CD4-positive, CD25-positive, alpha-beta regulatory T cell (primary cell): ENCODE measurements at regions not wholly inside any gene's neighbourhood (a gene's known extent, or its start where the extent isn't known, plus 50 kb on each side); places are given as distances from the start of the nearest gene placed in this dataset.
A peak's percentile ranks its signal among the peaks of the same experiment; 100 is the strongest.
"Not testable (repeated sequence)": the region's sequence is repeated elsewhere in the genome, so short reads cannot be mapped to it uniquely, and the experiment has no call there.

ENCODE experiments used
- ATAC-seq, 2 donors: fragments of 150-1000 bp; cut with Tn5 transposase; one replicate each; pipeline ENCODE4 v1.10.0; 2021; ENCODE audit warnings: low read depth in 2 of 2, moderate number of reproducible peaks in 2 of 2, moderate library complexity in 1 of 2
- DNase-seq, 3 donors: peaks; one replicate each; pipeline versions ENCODE4 v3.0.0 to v3.0.0-alpha.2; 2012 to 2022; ENCODE audit warnings: mixed read lengths in 1 of 3
- H3K27ac ChIP-seq: one replicate; pipeline ENCODE4 v1.7.0; 2013; ENCODE audit warnings: mild to moderate bottlenecking, low read length; ENCODE audit not compliant: insufficient read depth, poor library complexity, severe bottlenecking
- H3K27me3 ChIP-seq: one replicate; pipeline ENCODE4 v1.7.0; 2013; ENCODE audit warnings: low read length; ENCODE audit not compliant: control insufficient read depth, insufficient read depth
- H3K36me3 ChIP-seq: one replicate; pipeline ENCODE4 v1.7.0; 2013; ENCODE audit warnings: mild to moderate bottlenecking, low read length, moderate library complexity; ENCODE audit not compliant: control insufficient read depth, insufficient read depth
- H3K4me1 ChIP-seq: 2 replicates; pipeline ENCODE4 v1.7.0; 2013; ENCODE audit warnings: mild to moderate bottlenecking, low read length; ENCODE audit not compliant: insufficient read depth, control insufficient read depth, poor library complexity, severe bottlenecking
- H3K4me3 ChIP-seq: one replicate; pipeline ENCODE4 v1.7.0; 2013; ENCODE audit warnings: low read depth, mild to moderate bottlenecking, low read length, moderate library complexity
- H3K9me3 ChIP-seq, 2 experiments: 1 replicate in 1 of 2; 2 replicates in 1 of 2; pipeline ENCODE4 v1.7.0; 2013; ENCODE audit warnings: low read length in 2 of 2, mild to moderate bottlenecking in 1 of 2, moderate library complexity in 1 of 2; ENCODE audit not compliant: control insufficient read depth in 2 of 2
- H3K27ac Mint-ChIP-seq, 3 donors: one replicate each; pipeline ENCODE4 v1.8.0; 2020 to 2022; ENCODE audit warnings: mild to moderate bottlenecking in 3 of 3, mixed read lengths in 3 of 3, moderate library complexity in 2 of 3
- H3K27me3 Mint-ChIP-seq: one replicate; pipeline ENCODE4 v1.8.0; 2022; ENCODE audit warnings: mild to moderate bottlenecking, mixed read lengths
- H3K36me3 Mint-ChIP-seq: one replicate; pipeline ENCODE4 v1.8.0; 2020; ENCODE audit warnings: mixed read lengths
- H3K4me1 Mint-ChIP-seq, 4 donors: one replicate each; pipeline ENCODE4 v1.8.0; 2020 to 2022; ENCODE audit warnings: mixed read lengths in 4 of 4, mild to moderate bottlenecking in 1 of 4
- H3K4me3 Mint-ChIP-seq, 4 donors: one replicate each; pipeline ENCODE4 v1.8.0; 2020 to 2022; ENCODE audit warnings: mild to moderate bottlenecking in 4 of 4, mixed read lengths in 4 of 4, moderate library complexity in 3 of 4
- H3K9me3 Mint-ChIP-seq, 7 donors: one replicate each; pipeline ENCODE4 v1.8.0; 2020 to 2022; ENCODE audit warnings: mixed read lengths in 7 of 7, mild to moderate bottlenecking in 3 of 7, moderate library complexity in 2 of 7

- not testable (repeated sequence) for H3K27me3 ChIP-seq, H3K27ac Mint-ChIP-seq, ATAC-seq, H3K36me3 Mint-ChIP-seq, DNase-seq, H3K9me3 Mint-ChIP-seq, H3K9me3 ChIP-seq, H3K36me3 ChIP-seq, H3K4me3 Mint-ChIP-seq, H3K4me3 ChIP-seq, H3K27ac ChIP-seq
- Mint-ChIP-seq H3K4me1 (peaks cover 11 to 18% (median 14%) of the 10 kb centered on the region in 4 donors), H3K27me3 (peaks cover 55% of the 10 kb centered on the region)
- peaks cover 16% of the 10 kb centered on the region for H3K4me1 ChIP-seq
Measured at GRCh38 chr12:25391346-25391745, 140.6 kb upstream of the KRAS start.

- Histone ChIP-seq H3K27me3 (no peaks in the 10 kb centered on the region), H3K9me3 (no peaks in the 10 kb centered on the region), H3K27ac (peak overlapping the region; percentile 14), H3K36me3 (no peaks in the 10 kb centered on the region), H3K4me1 (peaks cover 27% of the 10 kb centered on the region), H3K4me3 (no peak overlapping the region)
- ATAC-seq = no peak
- peaks cover 0 to 2% (median 0%) of the 10 kb centered on the region in 7 donors for H3K9me3 Mint-ChIP-seq
- H3K4me1 Mint-ChIP-seq = peaks cover 16 to 42% (median 21%) of the 10 kb centered on the region in 4 donors
- peak overlapping the region in 2 of 3 donors; percentile 65 to 99 for H3K27ac Mint-ChIP-seq
- DNase-seq = peak; percentile 12 to 82 (median 58)
- H3K27me3 Mint-ChIP-seq = peaks cover 46% of the 10 kb centered on the region
- H3K36me3 Mint-ChIP-seq = no peaks in the 10 kb centered on the region
- peak overlapping the region in 3 of 4 donors; percentile 50 to 96 (median 95) for H3K4me3 Mint-ChIP-seq
Measured at GRCh38 chr12:25388183-25388582, 137.5 kb upstream of the KRAS start.

- H3K27me3 Mint-ChIP-seq = peaks cover 41% of the 10 kb centered on the region
- Histone ChIP-seq H3K4me3 (no peak overlapping the region), H3K9me3 (no peaks in the 10 kb centered on the region), H3K4me1 (peaks cover 31% of the 10 kb centered on the region), H3K27ac (peak overlapping the region; percentile 14), H3K27me3 (no peaks in the 10 kb centered on the region), H3K36me3 (no peaks in the 10 kb centered on the region)
- H3K4me1 Mint-ChIP-seq = peaks cover 16 to 47% (median 25%) of the 10 kb centered on the region in 4 donors
- DNase-seq (no peak), ATAC-seq (no peak)
- peak overlapping the region; percentile 94 to 98 (median 96) for H3K4me3 Mint-ChIP-seq
- peak overlapping the region; percentile 85 to 100 (median 99) for H3K27ac Mint-ChIP-seq
- H3K36me3 Mint-ChIP-seq = no peaks in the 10 kb centered on the region
- H3K9me3 Mint-ChIP-seq = peaks cover 0 to 2% (median 0%) of the 10 kb centered on the region in 7 donors
Measured at GRCh38 chr12:25387732-25388050, 137.0 kb upstream of the KRAS start.

GRCh38 chr12:25386831-25387731 is 136.4 kb upstream of the KRAS start:
- ATAC-seq (peak; percentile 10 to 20), DNase-seq (peak; percentile 65 to 89 (median 84))
- H3K4me3 Mint-ChIP-seq = peak overlapping the region; percentile 94 to 98 (median 96)
- Histone ChIP-seq H3K4me3 (peak overlapping the region; percentile 84), H3K4me1 (peaks cover 34% of the 10 kb centered on the region), H3K27me3 (no peaks in the 10 kb centered on the region), H3K27ac (peak overlapping the region; percentile 100), H3K9me3 (no peaks in the 10 kb centered on the region), H3K36me3 (no peaks in the 10 kb centered on the region)
- peaks cover 16 to 53% (median 31%) of the 10 kb centered on the region in 4 donors for H3K4me1 Mint-ChIP-seq
- peaks cover 0 to 2% (median 0%) of the 10 kb centered on the region in 7 donors for H3K9me3 Mint-ChIP-seq
- peaks cover 39% of the 10 kb centered on the region for H3K27me3 Mint-ChIP-seq
- H3K36me3 Mint-ChIP-seq = no peaks in the 10 kb centered on the region
- H3K27ac Mint-ChIP-seq = peak overlapping the region; percentile 99 to 100 (median 100)

GRCh38 chr12:25384893-25385248 is 134.1 kb upstream of the KRAS start:
- Histone ChIP-seq H3K27ac (peak overlapping the region; percentile 100), H3K4me3 (peak overlapping the region; percentile 70), H3K4me1 (peaks cover 34% of the 10 kb centered on the region), H3K27me3 (no peaks in the 10 kb centered on the region), H3K9me3 (no peaks in the 10 kb centered on the region), H3K36me3 (no peaks in the 10 kb centered on the region)
- Mint-ChIP-seq H3K27me3 (peaks cover 26% of the 10 kb centered on the region), H3K36me3 (no peaks in the 10 kb centered on the region), H3K4me3 (peak overlapping the region; percentile 94 to 98 (median 96)), H3K27ac (peak overlapping the region; percentile 99 to 100 (median 100)), H3K9me3 (peaks cover 0 to 2% (median 0%) of the 10 kb centered on the region in 7 donors), H3K4me1 (peaks cover 16 to 64% (median 34%) of the 10 kb centered on the region in 4 donors)
- DNase-seq (no peak), ATAC-seq (no peak)

- Histone ChIP-seq H3K9me3 (no peaks in the 10 kb centered on the region), H3K27me3 (no peaks in the 10 kb centered on the region), H3K27ac (peak overlapping the region; percentile 100), H3K4me1 (peaks cover 34% of the 10 kb centered on the region), H3K36me3 (no peaks in the 10 kb centered on the region), H3K4me3 (peak overlapping the region; percentile 70)
- H3K27ac Mint-ChIP-seq = peak overlapping the region; percentile 74 to 100 (median 99)
- H3K27me3 Mint-ChIP-seq = peaks cover 26% of the 10 kb centered on the region
- H3K9me3 Mint-ChIP-seq = peaks cover 0 to 2% (median 0%) of the 10 kb centered on the region in 7 donors
- no peak for ATAC-seq
- DNase-seq = peak in 1 of 3 donors; percentile 19
- H3K36me3 Mint-ChIP-seq = no peaks in the 10 kb centered on the region
- H3K4me3 Mint-ChIP-seq = peak overlapping the region; percentile 94 to 98 (median 96)
- peaks cover 16 to 67% (median 34%) of the 10 kb centered on the region in 4 donors for H3K4me1 Mint-ChIP-seq
Measured at GRCh38 chr12:25384038-25384892, 133.5 kb upstream of the KRAS start.

- DNase-seq = peak in 1 of 3 donors; percentile 66
Measured at GRCh38 chr12:25382311-25383106, 131.8 kb upstream of the KRAS start.

More at GRCh38 chr12:25382311-25383106, 131.8 kb upstream of the KRAS start:
- Histone ChIP-seq H3K36me3 (no peaks in the 10 kb centered on the region), H3K9me3 (no peaks in the 10 kb centered on the region), H3K4me1 (peaks cover 37% of the 10 kb centered on the region), H3K27me3 (no peaks in the 10 kb centered on the region), H3K4me3 (no peak overlapping the region), H3K27ac (peak overlapping the region; percentile 28)
- Mint-ChIP-seq H3K9me3 (peaks cover 0 to 2% (median 0%) of the 10 kb centered on the region in 7 donors), H3K36me3 (no peaks in the 10 kb centered on the region), H3K4me3 (peak overlapping the region; percentile 8 to 96 (median 43)), H3K27ac (peak overlapping the region; percentile 81 to 100 (median 92)), H3K4me1 (peaks cover 11 to 73% (median 32%) of the 10 kb centered on the region in 4 donors), H3K27me3 (peaks cover 14% of the 10 kb centered on the region)
- ATAC-seq = no peak
